ENCODE measurements at regions not wholly inside any gene's neighbourhood (a gene's known extent, or its start where the extent isn't known, plus 50 kb on each side); places are given as distances from the start of the nearest gene placed in this dataset.

- no peak for FAIRE-seq
Observed at GRCh38 chr7:12785473-12785872, 98.0 kb downstream of the ARL4A start.

- no peak for FAIRE-seq
Observed at GRCh38 chr7:12786494-12786893, 99.1 kb downstream of the ARL4A start.

- FAIRE-seq = no peak
Observed at GRCh38 chr7:12788171-12788570, 100.7 kb downstream of the ARL4A start.

- no peak for FAIRE-seq
Observed at GRCh38 chr7:12788591-12788990, 101.2 kb downstream of the ARL4A start.

GRCh38 chr7:12794722-12795302 lies 107.4 kb downstream of the ARL4A start:
- no peak for FAIRE-seq

GRCh38 chr7:12796397-12797127 lies 109.1 kb downstream of the ARL4A start:
- FAIRE-seq = no peak

- no peak for FAIRE-seq
Observed at GRCh38 chr7:12800486-12800885, 113.1 kb downstream of the ARL4A start.

GRCh38 chr7:12801107-12801506 lies 113.7 kb downstream of the ARL4A start:
- FAIRE-seq = no peak

- FAIRE-seq = no peak
Observed at GRCh38 chr7:12802070-12802469, 114.6 kb downstream of the ARL4A start.

- FAIRE-seq = no peak
Observed at GRCh38 chr7:12803542-12803941, 116.1 kb downstream of the ARL4A start.

- FAIRE-seq = no peak
Observed at GRCh38 chr7:12805518-12805928, 118.1 kb downstream of the ARL4A start.

GRCh38 chr7:12805957-12806356 lies 118.5 kb downstream of the ARL4A start:
- FAIRE-seq = no peak

GRCh38 chr7:12809476-12809875 lies 122.0 kb downstream of the ARL4A start:
- FAIRE-seq = no peak

GRCh38 chr7:12812111-12812510 lies 124.7 kb downstream of the ARL4A start:
- FAIRE-seq = no peak

- no peak for FAIRE-seq
Observed at GRCh38 chr7:12814107-12814506, 126.7 kb downstream of the ARL4A start.

GRCh38 chr7:12814828-12815227 lies 127.4 kb downstream of the ARL4A start:
- no peak for FAIRE-seq

GRCh38 chr7:12815426-12815825 lies 128.0 kb downstream of the ARL4A start:
- no peak for FAIRE-seq

GRCh38 chr7:12815871-12816270 lies 128.4 kb downstream of the ARL4A start:
- no peak for FAIRE-seq

- no peak for FAIRE-seq
Observed at GRCh38 chr7:12820777-12821176, 133.3 kb downstream of the ARL4A start.

GRCh38 chr7:12821746-12822145 lies 134.3 kb downstream of the ARL4A start:
- no peak for FAIRE-seq

GRCh38 chr7:12826079-12826478 lies 138.6 kb downstream of the ARL4A start:
- FAIRE-seq = no peak

- FAIRE-seq = no peak
Observed at GRCh38 chr7:12827219-12827821, 139.9 kb downstream of the ARL4A start.

- no peak for FAIRE-seq
Observed at GRCh38 chr7:12827920-12828319, 140.5 kb downstream of the ARL4A start.

GRCh38 chr7:12831024-12831423 lies 143.6 kb downstream of the ARL4A start:
- no peak for FAIRE-seq

Measured in A204.1 (cell line).